NCI-H748 (cell line): ENCODE measurements at regions not wholly inside any gene's neighbourhood (a gene's known extent, or its start where the extent isn't known, plus 50 kb on each side); places are given as distances from the start of the nearest gene placed in this dataset.
A peak's percentile ranks its signal among the peaks of the same experiment; 100 is the strongest.

Experiments
- DNase-seq: peaks from one replicate; lab custom pipeline; 2025; ENCODE audit not compliant: unreplicated experiment; lab: John Stamatoyannopoulos, UW

DNA sequence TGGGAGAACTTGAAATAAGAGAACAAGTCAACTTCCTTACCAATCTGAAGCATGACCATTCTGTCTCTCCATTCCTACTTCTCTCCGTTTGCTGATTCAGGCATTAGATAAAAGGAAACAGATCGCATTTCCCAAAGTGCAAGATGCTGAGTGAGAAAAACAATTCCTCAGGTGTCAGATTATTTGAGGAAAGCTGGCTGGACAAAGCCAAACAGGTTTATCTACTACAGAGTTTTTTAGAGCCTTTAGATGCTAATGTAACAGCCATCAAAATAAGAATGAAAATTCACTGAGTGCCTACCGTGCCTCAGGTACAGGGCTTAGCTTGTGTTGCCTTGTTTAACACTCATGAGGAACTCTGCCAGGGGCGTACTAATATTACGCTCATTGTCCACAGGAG lies 135.9 kb upstream of the MBL2 start:
- DNase-seq: no peak

GRCh38 chr10:52906046-52906445 lies 133.5 kb upstream of the MBL2 start:
- no peak for DNase-seq

DNA sequence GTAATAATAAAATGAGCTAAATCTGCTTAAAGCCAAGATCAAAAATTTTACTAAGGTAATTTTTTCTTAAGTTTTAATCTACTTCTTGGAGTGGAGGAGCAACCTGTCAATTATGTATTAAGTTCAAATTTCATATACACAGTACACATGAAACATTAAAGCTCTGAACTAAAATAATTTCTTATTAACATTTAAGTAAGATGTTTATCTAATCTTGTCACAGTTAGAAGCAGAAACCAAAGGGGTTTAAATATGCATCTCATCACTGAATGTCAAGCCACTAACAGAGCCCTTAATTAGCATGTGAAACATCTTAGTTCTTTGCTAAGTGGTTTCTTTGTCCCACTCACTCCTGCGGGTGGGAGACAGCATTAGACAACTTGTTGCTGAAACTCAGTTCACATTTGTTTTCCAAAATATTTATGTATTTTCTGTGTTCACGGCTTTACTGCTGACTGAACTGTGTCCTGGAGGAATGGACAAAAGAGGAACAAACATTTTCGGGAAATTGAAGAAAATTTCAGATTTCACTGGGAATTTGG lies 130.9 kb upstream of the MBL2 start:
- no peak for DNase-seq

- no peak for DNase-seq
These were observed 128.0 kb upstream of the MBL2 start for GRCh38 chr10:52900593-52900992.

GRCh38 chr10:52897162-52897561 lies 124.6 kb upstream of the MBL2 start:
- DNase-seq: no peak

GRCh38 chr10:52895059-52895458 lies 122.5 kb upstream of the MBL2 start:
- no peak for DNase-seq

GRCh38 chr10:52890281-52890680 lies 117.7 kb upstream of the MBL2 start:
- DNase-seq: no peak

- no peak for DNase-seq
These were observed 117.0 kb upstream of the MBL2 start for GRCh38 chr10:52889611-52890010.

GRCh38 chr10:52883996-52884871 lies 111.7 kb upstream of the MBL2 start:
- peak; percentile 57 for DNase-seq

GRCh38 chr10:52879091-52879807 lies 106.7 kb upstream of the MBL2 start:
- DNase-seq: no peak

GRCh38 chr10:52877451-52877850 lies 104.9 kb upstream of the MBL2 start:
- no peak for DNase-seq

DNA sequence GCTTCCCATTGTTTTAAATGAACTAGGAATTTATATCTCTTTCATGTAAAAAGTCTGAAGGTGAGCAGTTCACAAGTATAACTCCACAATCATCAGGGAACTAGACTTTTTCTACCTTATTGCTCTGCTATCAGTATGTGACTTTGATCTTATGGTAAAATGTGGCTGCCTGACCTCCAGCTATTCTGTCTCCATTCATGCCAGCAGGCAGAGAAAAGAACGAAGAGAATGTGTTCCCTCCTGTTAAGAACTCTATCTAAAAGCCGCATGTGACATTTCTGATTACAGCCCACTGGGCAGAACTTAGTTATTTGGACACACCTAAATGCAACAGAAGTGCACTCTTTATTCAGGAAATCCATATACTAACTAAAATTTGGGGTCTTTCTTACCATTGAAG lies 102.8 kb upstream of the MBL2 start:
- no peak for DNase-seq

GRCh38 chr10:52874581-52874980 lies 102.0 kb upstream of the MBL2 start:
- DNase-seq: no peak

DNA sequence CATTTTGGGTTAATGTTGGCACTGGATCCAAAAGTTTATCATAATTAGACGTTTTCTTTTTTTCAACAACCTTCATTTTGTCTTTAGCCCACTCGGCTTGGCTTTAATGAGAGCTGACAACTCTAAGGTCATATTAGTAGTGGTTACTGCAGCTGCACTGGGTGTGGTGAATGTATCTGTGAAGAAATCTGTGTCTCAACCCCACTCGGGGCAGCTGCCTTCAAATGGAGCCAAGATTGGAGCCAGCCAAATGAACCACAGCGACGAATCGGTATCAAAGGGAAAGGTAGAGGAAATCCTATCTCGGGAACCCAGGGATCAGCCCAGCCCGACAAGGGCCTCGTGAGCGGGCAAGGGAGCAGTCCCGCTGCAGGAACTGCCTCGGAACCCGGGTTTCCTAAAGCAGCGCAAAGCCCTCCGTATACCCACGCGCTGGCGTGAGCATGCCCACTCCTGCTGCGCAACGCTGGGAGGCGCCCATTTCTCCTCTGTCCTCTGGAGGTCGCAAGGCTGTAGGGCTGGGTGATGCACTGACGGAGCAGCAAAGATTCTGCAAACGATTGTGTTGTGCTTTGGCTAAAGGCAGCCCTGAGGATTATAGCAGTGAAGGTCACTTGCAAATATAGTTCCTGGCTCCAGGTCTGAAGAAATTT lies 98.7 kb upstream of the MBL2 start:
- DNase-seq: peak; percentile 32

- no peak for DNase-seq
These were observed 98.0 kb upstream of the MBL2 start for GRCh38 chr10:52870562-52870961.

- DNase-seq: no peak
These were observed 97.3 kb upstream of the MBL2 start for GRCh38 chr10:52869864-52870263.

- DNase-seq: no peak
These were observed 92.6 kb upstream of the MBL2 start for GRCh38 chr10:52865213-52865612.

DNA sequence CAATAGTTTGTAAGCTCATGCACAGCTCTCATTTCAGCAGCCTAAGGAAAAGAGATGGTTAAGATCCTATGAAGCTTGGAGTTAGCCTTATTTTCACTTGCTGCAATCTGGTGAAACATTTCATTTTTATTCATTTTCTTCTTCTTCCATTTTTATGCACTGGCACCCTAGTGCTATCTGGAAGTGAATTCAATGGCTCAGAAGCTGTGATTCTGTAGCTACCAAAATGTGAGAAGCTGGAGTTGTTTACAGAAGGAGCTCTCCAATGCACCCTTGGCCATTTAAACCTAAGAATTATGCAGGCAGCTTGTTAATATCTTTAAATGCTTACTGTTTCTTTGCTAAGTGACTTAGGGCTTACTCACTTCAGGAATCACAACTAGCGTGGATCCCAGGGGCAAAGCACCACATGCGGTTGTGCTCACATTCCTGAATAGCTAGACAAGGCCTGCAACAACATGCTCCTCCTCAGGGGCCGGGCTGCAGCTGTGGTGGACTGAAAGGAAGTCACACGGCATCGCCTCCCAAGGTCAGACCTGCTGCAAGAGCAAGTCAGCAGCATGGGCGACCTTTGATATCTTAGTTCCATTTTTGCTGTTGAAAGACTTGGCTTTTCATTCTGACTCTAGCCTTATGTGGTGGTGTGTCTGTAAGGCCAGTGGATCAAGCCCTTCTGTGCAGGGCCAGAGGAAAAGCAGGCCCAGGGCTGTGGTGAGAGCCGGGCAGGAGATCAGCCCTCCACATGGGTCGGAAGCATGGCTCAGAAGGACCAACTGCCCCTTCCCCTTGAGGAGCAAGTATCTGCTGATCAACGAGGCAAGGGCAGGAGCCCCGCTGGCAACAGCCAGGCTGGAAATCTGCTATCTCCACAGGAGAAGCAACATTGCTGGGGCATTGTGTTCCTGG lies 91.9 kb upstream of the MBL2 start:
- no peak for DNase-seq

DNA sequence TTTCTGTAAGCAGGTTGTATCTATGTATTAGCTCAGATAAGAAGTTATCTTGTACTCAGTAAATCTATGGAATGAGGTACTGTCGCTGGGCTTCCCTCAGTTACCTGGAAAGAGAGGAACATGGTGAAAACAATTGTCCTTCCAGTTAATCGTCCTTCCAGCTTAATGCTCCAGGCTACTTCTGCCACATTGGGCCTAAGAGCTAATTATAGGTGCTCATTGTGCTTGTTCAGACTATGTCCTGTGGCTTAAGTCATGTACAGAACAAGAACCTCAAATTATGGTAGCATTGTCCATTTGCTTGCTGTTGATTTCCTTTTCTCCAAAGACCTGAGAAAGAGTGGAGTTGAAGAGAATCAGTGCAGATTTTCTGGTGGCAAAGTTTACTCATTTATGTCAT lies 86.1 kb upstream of the MBL2 start:
- DNase-seq: no peak

DNA sequence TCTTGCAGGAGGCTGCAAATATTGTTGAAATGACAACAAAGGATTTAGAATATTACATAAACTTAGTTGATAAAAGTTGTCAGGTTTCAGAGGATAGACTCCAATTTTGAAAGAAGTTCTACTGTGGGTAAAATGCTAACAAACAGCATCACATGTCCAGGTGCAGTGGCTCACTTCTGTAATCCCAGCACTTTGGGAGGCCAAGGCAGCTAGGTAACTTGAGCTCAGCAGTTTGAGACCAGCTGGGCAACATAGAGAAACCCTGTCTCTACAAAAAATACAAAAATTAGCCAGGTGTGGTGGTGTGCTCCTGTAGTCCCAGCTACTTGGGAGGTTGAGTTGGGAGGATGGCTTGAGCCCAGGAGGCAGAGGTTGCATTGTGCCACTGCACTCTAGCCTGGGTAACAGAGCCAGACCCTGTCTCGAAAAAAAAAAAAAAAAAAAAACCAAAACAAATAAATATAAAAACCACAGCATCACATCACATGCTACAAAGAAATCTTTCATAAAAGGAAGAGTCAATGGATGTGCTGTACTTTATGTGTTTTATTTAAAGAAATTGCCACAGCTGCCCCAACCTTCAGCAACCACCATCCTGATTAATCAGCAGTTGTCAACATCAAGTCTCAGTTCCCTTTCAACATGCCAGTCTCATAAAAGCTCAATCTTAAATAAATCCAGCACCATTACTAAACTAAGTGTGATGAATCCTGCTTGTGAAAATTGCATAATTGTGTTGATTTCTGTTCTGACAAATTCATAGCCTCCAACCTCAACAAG lies 83.2 kb upstream of the MBL2 start:
- no peak for DNase-seq
